A673 (cell line): ENCODE measurements at regions not wholly inside any gene's neighbourhood (a gene's known extent, or its start where the extent isn't known, plus 50 kb on each side); places are given as distances from the start of the nearest gene placed in this dataset.

Source experiments
- BruUV-seq: library from RNA; stranded (reverse); fragments of 400-500 nt; replicated peaks from 2 replicates; lab custom pipeline; 2021; lab: Mats Ljungman, UMichigan
- CTCF ChIA-PET: fragments of 300-600 bp; sonication (Branson Sonifier 250); formaldehyde crosslinking; loops from one replicate; lab custom pipeline; 2022; ENCODE audit warnings: antibody characterized with exemption; lab: Charles Lee
- POLR2A ChIA-PET: fragments of 300-600 bp; sonication (Branson Sonifier 250); formaldehyde crosslinking; loops from one replicate; lab custom pipeline; 2022; ENCODE audit warnings: antibody characterized with exemption; ENCODE audit not compliant: low non-redundant PET; lab: Charles Lee
- DNase-seq: peaks from one replicate; pipeline ENCODE4 v3.0.0-alpha.2; 2015; ENCODE audit warnings: low spot score
- H3K27ac ChIP-seq: fragments of 200-600 bp; sonication (generic); 2 replicates; pipeline ENCODE4 v1.5.1; 2016; ENCODE audit warnings: mixed run types, low read depth, mild to moderate bottlenecking, mixed read lengths, antibody characterized with exemption, low read length; ENCODE audit not compliant: poor library complexity, severe bottlenecking
- H3K27me3 ChIP-seq: fragments of 200-600 bp; sonication (generic); replicated peaks from 2 replicates; pipeline ENCODE4 v1.6.1; 2017; ENCODE audit warnings: mixed run types, low read depth, mild to moderate bottlenecking, mixed read lengths, antibody characterized with exemption, low read length; ENCODE audit not compliant: insufficient read depth, poor library complexity
- H3K36me3 ChIP-seq: fragments of 200-600 bp; sonication (generic); 2 replicates; pipeline ENCODE4 v1.6.1; 2016; ENCODE audit warnings: mixed run types, mild to moderate bottlenecking, mixed read lengths, antibody characterized with exemption, low read length; ENCODE audit not compliant: insufficient read depth, poor library complexity, severe bottlenecking
- H3K4me1 ChIP-seq: fragments of 200-600 bp; sonication (generic); 2 replicates; pipeline ENCODE4 v1.6.1; 2017; ENCODE audit warnings: mixed run types, mild to moderate bottlenecking, mixed read lengths, antibody characterized with exemption, low read length; ENCODE audit not compliant: insufficient read depth, poor library complexity, severe bottlenecking
- H3K4me3 ChIP-seq: fragments of 200-600 bp; sonication (generic); 2 replicates; pipeline ENCODE4 v1.5.1; 2016; ENCODE audit warnings: low read depth, mixed run types, mild to moderate bottlenecking, mixed read lengths, low read length; ENCODE audit not compliant: poor library complexity, severe bottlenecking
- H3K9me3 ChIP-seq: fragments of 200-600 bp; sonication (generic); 2 replicates; pipeline ENCODE4 v1.6.1; 2016; ENCODE audit warnings: mixed run types, low read depth, mild to moderate bottlenecking, mixed read lengths, antibody characterized with exemption, low read length; ENCODE audit not compliant: poor library complexity, severe bottlenecking
- EZH2 ChIP-seq: fragments of 200-600 bp; sonication (generic); IDR thresholded peaks from 2 replicates; pipeline ENCODE4 v1.6.1; 2017; ENCODE audit warnings: borderline replicate concordance, low read depth, mild to moderate bottlenecking, mixed read lengths, antibody characterized with exemption, low read length; ENCODE audit not compliant: poor library complexity, severe bottlenecking
- intact Hi-C: fragments of 100-400 bp; cut with micrococcal nuclease; formaldehyde crosslinking; loops from one replicate; pipeline ENCODE4 v1.10.0; 2022; ENCODE audit not compliant: unreplicated experiment
- TF ChIP-seq, protein P1 (sequence below): fragments of 300-800, 200-600 bp; sonication (generic); conservative IDR thresholded peaks from 2 replicates; pipeline ENCODE4 v1.5.1; 2017; ENCODE audit warnings: low read depth, mild to moderate bottlenecking, antibody characterized with exemption, low read length, moderate library complexity, mixed read lengths

DNA sequence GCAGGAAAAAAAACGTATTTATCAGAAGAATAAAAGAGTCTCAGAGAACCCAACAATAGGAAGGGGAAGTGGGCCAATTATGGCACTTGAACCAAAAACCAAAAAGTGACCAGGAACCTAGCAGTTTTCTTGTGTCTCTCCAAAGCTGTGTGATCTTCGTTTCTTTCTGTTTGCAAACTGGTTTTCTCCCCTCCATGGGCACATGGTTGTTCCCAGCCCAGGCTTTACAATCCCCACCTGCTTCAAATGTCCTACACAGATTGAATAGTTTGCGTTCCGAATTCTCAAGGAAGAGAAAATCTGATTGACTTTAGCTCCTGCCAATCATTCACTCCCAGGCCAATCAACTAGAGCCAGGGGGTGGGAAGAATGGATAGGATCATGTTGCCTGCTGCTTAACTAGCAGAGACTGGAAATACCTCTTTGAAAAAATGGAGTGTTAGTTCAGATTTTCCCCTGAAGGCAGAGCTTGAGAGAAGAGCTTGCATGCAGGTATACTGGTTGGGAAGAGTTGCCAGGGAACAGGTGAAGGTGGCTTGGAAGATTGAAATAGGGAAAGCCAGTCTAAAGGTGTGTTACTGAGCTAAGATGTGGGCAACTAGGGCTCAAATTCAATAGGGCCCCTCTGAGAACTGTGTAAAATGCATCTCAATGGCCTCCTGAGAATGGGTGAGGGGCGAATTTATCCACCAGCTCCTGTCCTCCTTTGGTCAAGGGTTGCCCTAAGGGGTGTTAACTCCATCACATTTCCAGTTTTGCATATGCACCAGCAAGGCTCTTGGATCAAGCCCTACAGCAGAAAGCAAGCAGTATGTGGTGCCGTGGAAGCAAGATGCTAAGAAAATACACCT, 106.4 kb upstream of the SRRM4 start:
- no peaks in the 10 kb centered on the region for H3K36me3 ChIP-seq
- no TSS peak for BruUV-seq
- no peak overlapping the region for H3K4me3 ChIP-seq
- no peak for TF ChIP-seq EZH2
- TF ChIP-seq, protein P1, sequence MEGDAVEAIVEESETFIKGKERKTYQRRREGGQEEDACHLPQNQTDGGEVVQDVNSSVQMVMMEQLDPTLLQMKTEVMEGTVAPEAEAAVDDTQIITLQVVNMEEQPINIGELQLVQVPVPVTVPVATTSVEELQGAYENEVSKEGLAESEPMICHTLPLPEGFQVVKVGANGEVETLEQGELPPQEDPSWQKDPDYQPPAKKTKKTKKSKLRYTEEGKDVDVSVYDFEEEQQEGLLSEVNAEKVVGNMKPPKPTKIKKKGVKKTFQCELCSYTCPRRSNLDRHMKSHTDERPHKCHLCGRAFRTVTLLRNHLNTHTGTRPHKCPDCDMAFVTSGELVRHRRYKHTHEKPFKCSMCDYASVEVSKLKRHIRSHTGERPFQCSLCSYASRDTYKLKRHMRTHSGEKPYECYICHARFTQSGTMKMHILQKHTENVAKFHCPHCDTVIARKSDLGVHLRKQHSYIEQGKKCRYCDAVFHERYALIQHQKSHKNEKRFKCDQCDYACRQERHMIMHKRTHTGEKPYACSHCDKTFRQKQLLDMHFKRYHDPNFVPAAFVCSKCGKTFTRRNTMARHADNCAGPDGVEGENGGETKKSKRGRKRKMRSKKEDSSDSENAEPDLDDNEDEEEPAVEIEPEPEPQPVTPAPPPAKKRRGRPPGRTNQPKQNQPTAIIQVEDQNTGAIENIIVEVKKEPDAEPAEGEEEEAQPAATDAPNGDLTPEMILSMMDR, result no peak
- ChIA-PET POLR2A (no interaction called here), CTCF (no interaction called here)
- H3K9me3 ChIP-seq, result no peaks in the 10 kb centered on the region
- DNase-seq, result peak; percentile 7
- no peaks in the 10 kb centered on the region for H3K4me1 ChIP-seq
- no peak overlapping the region for H3K27ac ChIP-seq
- intact Hi-C loops, result no loop called here
- H3K27me3 ChIP-seq, result peaks cover 29% of the 10 kb centered on the region

DNA sequence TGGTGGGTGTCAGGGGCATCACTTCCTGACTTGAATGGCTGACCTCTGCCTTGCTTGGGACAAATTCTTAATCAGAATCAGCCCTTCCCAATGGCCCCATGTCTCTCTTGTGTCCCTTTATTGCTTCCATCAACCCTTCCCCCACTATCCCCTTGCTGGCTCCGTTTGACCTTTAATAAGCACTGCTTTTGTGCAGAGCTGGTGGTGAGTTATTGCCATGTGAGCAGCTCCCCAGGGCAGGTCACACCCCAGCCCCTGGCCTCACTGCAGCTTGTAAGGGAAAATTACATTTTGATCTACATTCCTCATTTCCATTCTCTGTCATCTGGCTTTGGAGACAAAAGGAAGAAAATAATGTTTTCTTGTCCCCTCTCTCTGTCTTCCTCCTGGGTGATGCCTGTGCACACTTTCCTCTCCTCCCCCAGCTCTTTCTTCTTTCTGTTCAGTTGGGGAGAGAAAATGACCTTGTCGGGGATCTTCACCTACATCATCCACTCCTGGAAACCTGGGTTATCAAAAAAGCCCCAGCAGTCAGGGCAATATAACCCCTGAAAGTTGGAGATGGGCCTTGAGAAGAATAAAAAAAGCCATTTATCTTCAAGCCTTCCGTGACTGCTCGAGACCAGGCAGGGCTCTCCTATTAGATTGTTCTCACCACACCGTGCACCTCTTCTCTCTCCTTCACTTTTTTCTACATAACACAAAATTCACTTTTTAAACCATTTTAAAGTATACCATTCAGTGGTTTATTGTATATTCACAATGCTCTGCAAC, 100.4 kb upstream of the SRRM4 start:
- H3K36me3 ChIP-seq, result no peaks in the 10 kb centered on the region
- POLR2A ChIA-PET, result no interaction called here
- BruUV-seq, result no TSS peak
- intact Hi-C loops, result no loop called here
- peaks cover 24% of the 10 kb centered on the region for H3K27me3 ChIP-seq
- no peak for DNase-seq
- TF ChIP-seq EZH2, result no peak
- TF ChIP-seq, protein P1, result no peak
- H3K4me3 ChIP-seq, result no peak overlapping the region
- no peaks in the 10 kb centered on the region for H3K4me1 ChIP-seq
- H3K27ac ChIP-seq, result no peak overlapping the region
- CTCF ChIA-PET, result no interaction called here
- no peaks in the 10 kb centered on the region for H3K9me3 ChIP-seq

DNA sequence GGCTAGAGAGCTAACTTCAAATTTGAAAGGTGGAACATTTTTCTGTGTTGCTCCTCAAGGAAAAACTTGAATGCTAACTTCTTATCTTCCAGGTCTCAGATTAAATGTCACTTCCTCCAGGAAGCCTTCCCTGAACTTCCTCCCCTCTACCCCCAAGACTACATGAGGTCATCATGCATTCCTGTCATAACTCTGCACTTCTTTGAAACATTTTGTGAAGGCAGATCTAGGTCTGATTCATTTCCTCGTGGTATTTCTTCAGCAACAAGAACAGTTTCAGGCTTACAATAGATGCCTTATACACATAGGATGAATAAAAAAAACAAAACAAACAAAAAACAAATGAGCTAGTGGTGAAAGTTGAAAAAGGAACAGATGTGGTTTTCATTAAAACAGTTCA, 97.1 kb upstream of the SRRM4 start:
- Histone ChIP-seq H3K9me3 (no peaks in the 10 kb centered on the region), H3K36me3 (no peaks in the 10 kb centered on the region), H3K27ac (no peak overlapping the region), H3K27me3 (peaks cover 7% of the 10 kb centered on the region), H3K4me3 (no peak overlapping the region), H3K4me1 (no peaks in the 10 kb centered on the region)
- no TSS peak for BruUV-seq
- POLR2A ChIA-PET, result no interaction called here
- intact Hi-C loops, result no loop called here
- CTCF ChIA-PET, result no interaction called here
- no peak for TF ChIP-seq EZH2
- TF ChIP-seq, protein P1, result no peak
- DNase-seq, result no peak
